NCI-H748 (cell line): ENCODE measurements at regions not wholly inside any gene's neighbourhood (a gene's known extent, or its start where the extent isn't known, plus 50 kb on each side); places are given as distances from the start of the nearest gene placed in this dataset.
"Not testable (repeated sequence)": the region's sequence is repeated elsewhere in the genome, so short reads cannot be mapped to it uniquely, and the experiment has no call there.

ENCODE experiments used
- DNase-seq: peaks from one replicate; lab custom pipeline; 2025; ENCODE audit not compliant: unreplicated experiment; lab: John Stamatoyannopoulos, UW

DNA sequence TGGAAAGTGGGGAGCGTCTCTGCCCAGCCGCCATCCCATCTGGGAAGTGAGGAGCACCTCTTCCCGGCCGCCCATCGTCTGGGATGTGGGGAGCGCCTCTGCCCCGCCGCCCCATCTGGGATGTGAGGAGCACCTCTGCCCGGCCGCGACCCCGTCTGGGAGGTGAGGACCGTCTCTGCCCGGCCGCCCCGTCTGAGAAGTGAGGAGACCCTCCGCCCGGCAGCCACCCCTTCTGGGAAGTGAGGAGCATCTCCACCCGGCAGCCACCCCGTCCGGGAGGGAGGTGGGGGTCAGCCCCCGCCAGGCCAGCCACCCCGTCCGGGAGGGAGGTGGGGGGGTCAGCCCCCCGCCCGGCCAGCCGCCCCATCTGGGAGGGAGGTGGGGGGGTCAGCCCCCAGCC is 190.0 kb upstream of the MGAT5 start:
- not testable (repeated sequence) for DNase-seq

GRCh38 chr2:134070281-134070741 is 183.6 kb upstream of the MGAT5 start:
- no peak for DNase-seq

- DNase-seq = no peak
Observed at GRCh38 chr2:134072341-134072740, 181.5 kb upstream of the MGAT5 start.

DNA sequence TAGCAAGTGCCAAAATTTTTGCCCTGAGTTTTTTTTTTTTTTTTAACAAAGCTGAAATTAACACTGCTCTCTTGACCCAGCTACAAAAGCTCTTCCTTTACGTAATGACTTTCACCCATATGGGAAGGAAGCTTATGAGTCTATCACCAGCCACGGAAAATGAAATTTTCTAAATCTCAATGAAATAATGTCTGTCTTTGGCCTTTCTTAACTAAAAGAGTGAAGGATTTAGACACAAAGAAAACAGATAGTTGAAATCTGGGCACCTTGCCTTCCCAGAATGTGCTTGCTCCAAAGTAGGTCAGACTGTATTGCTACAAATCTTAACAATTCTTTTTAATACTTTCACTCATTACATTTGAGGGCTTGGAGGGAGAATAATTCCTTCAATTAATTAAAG is 180.8 kb upstream of the MGAT5 start:
- DNase-seq = no peak

DNA sequence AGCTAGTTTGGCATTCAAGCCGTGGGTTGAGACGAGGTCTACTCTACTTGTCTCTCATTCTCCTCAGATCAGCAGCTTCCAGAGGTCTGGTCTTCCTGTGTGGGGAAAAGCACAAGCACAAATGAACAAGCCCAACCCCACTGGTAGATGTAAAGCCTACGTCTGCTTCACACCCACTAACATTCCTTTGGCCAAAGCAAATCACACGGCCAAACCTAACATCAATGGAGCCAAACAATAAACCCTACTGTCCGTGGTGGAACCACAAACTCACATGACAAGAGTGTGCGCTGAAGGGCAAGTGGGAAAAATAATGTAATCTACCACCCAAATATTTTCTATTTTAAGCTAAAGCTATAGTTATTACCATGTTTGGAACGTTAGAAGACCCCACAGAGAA is 179.3 kb upstream of the MGAT5 start:
- no peak for DNase-seq

GRCh38 chr2:134075204-134075603 is 178.7 kb upstream of the MGAT5 start:
- DNase-seq = no peak

GRCh38 chr2:134078354-134078753 is 175.5 kb upstream of the MGAT5 start:
- DNase-seq = no peak

DNA sequence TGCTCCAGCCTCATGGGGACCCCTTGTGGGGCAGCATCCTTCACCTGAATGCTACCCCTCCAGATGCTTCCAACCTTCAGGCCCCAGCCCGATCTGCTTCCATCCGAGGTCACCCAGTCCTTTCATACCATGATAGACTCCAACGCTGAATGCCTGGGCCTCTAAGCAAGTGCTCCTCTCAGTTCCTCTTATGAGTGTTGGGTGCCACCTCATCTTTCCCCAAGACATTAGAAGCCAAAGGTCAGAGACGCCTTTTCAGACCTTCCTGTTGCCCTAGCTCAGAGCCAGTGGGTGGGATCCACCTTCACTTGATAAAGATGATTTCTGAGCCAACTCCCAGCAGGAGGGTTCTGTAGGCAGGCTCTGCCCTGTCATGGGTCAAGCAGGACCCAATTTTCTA is 174.5 kb upstream of the MGAT5 start:
- DNase-seq = no peak

GRCh38 chr2:134080386-134081089 is 173.3 kb upstream of the MGAT5 start:
- no peak for DNase-seq

DNA sequence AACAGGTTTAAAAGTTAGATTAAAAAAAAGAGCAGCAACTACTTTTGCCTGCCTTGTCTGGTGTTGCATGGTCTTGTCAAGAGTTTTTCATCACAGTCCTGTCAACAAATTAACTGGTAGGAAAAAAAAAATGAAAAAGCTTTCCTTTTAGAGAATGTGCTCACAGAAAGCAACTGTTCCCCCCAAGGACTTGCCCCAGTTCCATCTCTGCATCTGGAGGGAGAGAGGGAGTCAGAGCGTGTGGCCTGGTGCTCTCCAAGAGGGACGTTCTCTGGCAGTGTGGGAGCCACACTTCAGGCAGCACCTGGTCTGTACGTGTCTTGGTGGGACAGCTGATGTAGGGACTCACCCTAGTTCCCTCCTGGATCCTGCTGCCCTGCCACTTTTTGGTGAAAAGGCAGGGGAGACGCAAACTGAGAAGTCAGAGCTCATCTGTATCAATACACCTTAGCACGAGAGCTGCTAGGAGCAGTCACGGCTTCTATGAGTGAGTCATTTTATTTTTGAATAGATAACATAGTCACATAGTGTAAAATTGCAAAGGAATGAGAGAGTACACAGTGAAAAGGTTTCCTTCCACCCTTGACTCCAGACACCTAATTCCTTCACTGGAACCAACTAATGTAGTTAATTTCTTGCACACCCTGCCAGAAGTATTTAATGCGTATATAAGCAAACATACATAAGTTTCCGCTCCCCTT is 172.5 kb upstream of the MGAT5 start:
- no peak for DNase-seq

- DNase-seq = no peak
Observed at GRCh38 chr2:134083548-134083947, 170.3 kb upstream of the MGAT5 start.

GRCh38 chr2:134086594-134087219 is 167.2 kb upstream of the MGAT5 start:
- no peak for DNase-seq

GRCh38 chr2:134087371-134087921 is 166.4 kb upstream of the MGAT5 start:
- DNase-seq = no peak

DNA sequence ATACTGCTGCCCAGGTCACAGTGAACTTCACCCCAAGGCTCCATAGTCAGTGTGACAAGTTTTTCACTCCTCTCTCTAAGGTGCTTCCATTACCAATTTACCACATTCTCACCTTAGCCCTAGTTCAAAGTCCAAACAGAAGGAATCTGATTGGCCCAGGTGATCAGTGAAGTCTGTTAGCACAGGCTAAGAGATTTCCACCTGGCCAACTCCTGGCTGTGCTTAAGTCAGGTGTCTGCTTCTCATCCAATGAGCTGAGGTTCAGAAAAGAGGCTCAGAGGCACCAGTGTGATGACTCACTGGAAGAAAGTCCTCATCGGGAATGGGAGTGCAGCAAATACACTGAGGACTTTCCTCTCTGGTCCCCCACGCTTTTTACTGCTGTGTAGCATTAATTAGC is 164.4 kb upstream of the MGAT5 start:
- DNase-seq = no peak

DNA sequence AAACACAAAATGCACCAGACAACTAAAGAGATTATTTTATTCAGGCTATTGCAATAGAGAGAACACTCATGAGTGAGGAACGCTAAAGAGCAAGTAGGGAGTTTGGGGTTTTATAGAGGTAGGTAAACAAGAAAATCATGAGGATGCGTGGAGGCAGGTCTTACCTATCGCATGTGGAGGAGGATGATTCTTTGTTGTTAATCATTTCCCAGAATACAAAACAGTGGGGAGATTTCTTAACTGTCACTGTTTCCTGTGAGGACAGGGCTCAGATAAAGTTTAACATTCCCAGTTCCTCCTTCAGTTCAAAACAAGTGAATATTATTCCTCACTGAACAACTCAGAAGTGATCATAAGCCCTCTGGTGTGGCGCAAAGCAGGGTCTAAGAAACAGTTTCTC is 156.1 kb upstream of the MGAT5 start:
- DNase-seq = no peak

- DNase-seq = no peak
Observed at GRCh38 chr2:134098321-134098720, 155.6 kb upstream of the MGAT5 start.

GRCh38 chr2:134099273-134099672 is 154.6 kb upstream of the MGAT5 start:
- DNase-seq = no peak

- no peak for DNase-seq
Observed at GRCh38 chr2:134103196-134103595, 150.7 kb upstream of the MGAT5 start.

DNA sequence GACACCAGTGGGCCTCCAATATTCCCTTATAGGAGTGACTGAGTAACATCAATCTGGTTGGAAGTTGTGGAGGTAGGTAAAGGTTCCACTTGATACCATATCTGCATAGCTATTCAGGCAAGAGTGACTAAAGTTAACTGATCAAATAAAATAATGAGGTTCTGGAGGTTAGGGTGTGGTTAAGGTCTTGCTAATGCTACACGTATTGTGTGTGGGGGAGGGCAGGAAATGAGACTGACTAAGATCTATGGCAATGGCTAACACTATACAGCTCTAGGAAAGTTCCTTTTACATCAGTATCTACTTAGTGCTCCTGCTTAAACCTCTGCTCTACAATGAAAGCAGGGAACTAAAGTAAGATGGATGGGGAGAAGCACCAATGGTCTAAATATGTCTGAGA is 149.1 kb upstream of the MGAT5 start:
- no peak for DNase-seq

- no peak for DNase-seq
Observed at GRCh38 chr2:134107402-134107801, 146.5 kb upstream of the MGAT5 start.

GRCh38 chr2:134108113-134108512 is 145.8 kb upstream of the MGAT5 start:
- no peak for DNase-seq

DNA sequence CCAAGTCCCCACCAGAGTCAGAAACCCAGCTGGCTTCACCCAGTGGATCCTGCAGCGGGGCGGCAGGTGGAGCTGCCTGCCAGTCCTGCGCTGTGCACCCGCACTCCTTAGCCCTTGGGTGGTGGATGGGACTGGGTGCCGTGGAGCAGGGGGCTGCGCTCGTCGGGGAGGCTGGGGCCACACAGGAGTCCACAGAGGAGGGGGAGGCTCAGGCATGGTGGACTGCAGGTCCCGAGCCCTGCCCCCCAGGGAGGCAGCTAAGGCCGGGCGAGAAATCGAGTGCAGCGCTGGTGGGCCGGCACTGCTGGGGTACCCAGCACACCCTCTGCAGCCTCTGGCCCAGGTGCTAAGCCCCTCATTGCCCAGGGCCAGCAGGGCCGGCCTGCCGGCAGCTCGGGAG is 144.6 kb upstream of the MGAT5 start:
- no peak for DNase-seq
